Umbilical cord (tissue), 1 donor: ENCODE measurements at regions not wholly inside any gene's neighbourhood (a gene's known extent, or its start where the extent isn't known, plus 50 kb on each side); places are given as distances from the start of the nearest gene placed in this dataset.
A peak's percentile ranks its signal among the peaks of the same experiment; 100 is the strongest.
"Not testable (repeated sequence)": the region's sequence is repeated elsewhere in the genome, so short reads cannot be mapped to it uniquely, and the experiment has no call there.

Source experiments
- DNase-seq: peaks from one replicate; pipeline ENCODE4 v3.0.0-alpha.2; 2015; ENCODE audit warnings: low spot score

GRCh38 chr7:112937651-112938415 lies 147.6 kb upstream of the TMEM168 start:
- DNase-seq, result no peak

- no peak for DNase-seq
Observed at GRCh38 chr7:112933598-112933997, 143.4 kb upstream of the TMEM168 start.

- no peak for DNase-seq
Observed at GRCh38 chr7:112930787-112931186, 140.6 kb upstream of the TMEM168 start.

GRCh38 chr7:112929421-112929820 lies 139.2 kb upstream of the TMEM168 start:
- no peak for DNase-seq

- DNase-seq, result no peak
Observed at GRCh38 chr7:112926018-112926417, 135.8 kb upstream of the TMEM168 start.

- DNase-seq, result not testable (repeated sequence)
Observed at GRCh38 chr7:112922546-112922945, 132.4 kb upstream of the TMEM168 start.

- not testable (repeated sequence) for DNase-seq
Observed at GRCh38 chr7:112916431-112916830, 126.2 kb upstream of the TMEM168 start.

- no peak for DNase-seq
Observed at GRCh38 chr7:112908086-112908485, 117.9 kb upstream of the TMEM168 start.

GRCh38 chr7:112907658-112908057 lies 117.5 kb upstream of the TMEM168 start:
- no peak for DNase-seq

GRCh38 chr7:112905950-112906349 lies 115.8 kb upstream of the TMEM168 start:
- DNase-seq, result no peak

GRCh38 chr7:112905413-112905812 lies 115.2 kb upstream of the TMEM168 start:
- DNase-seq, result no peak

GRCh38 chr7:112898432-112899290 lies 108.5 kb upstream of the TMEM168 start:
- no peak for DNase-seq

GRCh38 chr7:112897839-112898431 lies 107.7 kb upstream of the TMEM168 start:
- DNase-seq, result no peak

- DNase-seq, result no peak
Observed at GRCh38 chr7:112896026-112896601, 105.9 kb upstream of the TMEM168 start.

- DNase-seq, result no peak
Observed at GRCh38 chr7:112892263-112892662, 102.1 kb upstream of the TMEM168 start.

GRCh38 chr7:112891698-112892097 lies 101.5 kb upstream of the TMEM168 start:
- no peak for DNase-seq

- no peak for DNase-seq
Observed at GRCh38 chr7:112889834-112890438, 99.7 kb upstream of the TMEM168 start.

- no peak for DNase-seq
Observed at GRCh38 chr7:112889268-112889667, 99.1 kb upstream of the TMEM168 start.

GRCh38 chr7:112888781-112889180 lies 98.6 kb upstream of the TMEM168 start:
- no peak for DNase-seq

- no peak for DNase-seq
Observed at GRCh38 chr7:112887976-112888375, 97.8 kb upstream of the TMEM168 start.

GRCh38 chr7:112887337-112887736 lies 97.1 kb upstream of the TMEM168 start:
- no peak for DNase-seq

- peak; percentile 45 for DNase-seq
Observed at GRCh38 chr7:112886208-112886607, 96.0 kb upstream of the TMEM168 start.
